IMR-90 (cell line): ENCODE measurements at regions not wholly inside any gene's neighbourhood (a gene's known extent, or its start where the extent isn't known, plus 50 kb on each side); places are given as distances from the start of the nearest gene placed in this dataset.

Experiments used
- ATAC-seq: fragments of 200-7000 bp; cut with Tn5 transposase; 2 replicates; pipeline ENCODE4 v1.9.1; 2020; ENCODE audit warnings: low read depth, mild to moderate bottlenecking, moderate library complexity
- BruUV-seq: library from RNA; stranded (reverse); fragments of 400-500 nt; replicated peaks from 2 replicates; lab custom pipeline; 2021; lab: Mats Ljungman, UMichigan
- CTCF ChIA-PET: fragments of 300-600 bp; formaldehyde crosslinking; extraction: SDS; loops from one replicate; lab custom pipeline; 2021; ENCODE audit warnings: antibody characterized with exemption; lab: Yijun Ruan, JAX
- POLR2A ChIA-PET: fragments of 300-600 bp; sonication (Branson Sonifier 250); formaldehyde crosslinking; loops from one replicate; lab custom pipeline; 2022; ENCODE audit warnings: antibody characterized with exemption; ENCODE audit not compliant: unreplicated experiment; lab: Charles Lee
- DNase-seq: peaks from one replicate; pipeline ENCODE4 v3.0.0; 2013
- H2AFZ ChIP-seq: replicated peaks from 2 replicates; pipeline ENCODE3; 2013; ENCODE audit warnings: low read length, mild to moderate bottlenecking; ENCODE audit not compliant: poor library complexity
- H2AK5ac ChIP-seq: 2 replicates; pipeline ENCODE4 v1.6.1; 2013; ENCODE audit warnings: low read depth, low read length, inconsistent platforms
- H2AK9ac ChIP-seq: replicated peaks from 2 replicates; pipeline ENCODE3; 2013; ENCODE audit warnings: mild to moderate bottlenecking, low read depth, low read length, moderate library complexity; ENCODE audit not compliant: poor library complexity
- H2BK120ac ChIP-seq: 2 replicates; pipeline ENCODE4 v1.6.1; 2013; ENCODE audit warnings: low read depth, low read length, inconsistent platforms
- H2BK15ac ChIP-seq: 3 replicates; pipeline ENCODE4 v1.6.1; 2013; ENCODE audit warnings: low read depth, low read length, inconsistent platforms
- H2BK20ac ChIP-seq: 2 replicates; pipeline ENCODE4 v1.6.1; 2013; ENCODE audit warnings: low read depth, mild to moderate bottlenecking, inconsistent platforms, low read length, moderate library complexity
- H2BK5ac ChIP-seq: 2 replicates; pipeline ENCODE4 v1.6.1; 2013; ENCODE audit warnings: mild to moderate bottlenecking, low read depth, low read length, inconsistent platforms; ENCODE audit not compliant: poor library complexity, severe bottlenecking
- H3K14ac ChIP-seq: replicated peaks from 2 replicates; pipeline ENCODE4 v1.6.1; 2013; ENCODE audit warnings: low read depth, low read length, inconsistent platforms
- H3K18ac ChIP-seq: 2 replicates; pipeline ENCODE4 v1.6.1; 2013; ENCODE audit warnings: low read depth, low read length, control low read depth
- H3K23ac ChIP-seq: 2 replicates; pipeline ENCODE4 v1.6.1; 2013; ENCODE audit warnings: low read depth, low read length, inconsistent platforms
- H3K27ac ChIP-seq: 2 replicates; pipeline ENCODE4 v1.5.1; 2013; ENCODE audit warnings: mild to moderate bottlenecking, control low read depth, low read length; ENCODE audit not compliant: insufficient read depth
- H3K27me3 ChIP-seq: 2 replicates; pipeline ENCODE4 v1.6.1; 2013; ENCODE audit warnings: low read length; ENCODE audit not compliant: control insufficient read depth, insufficient read depth
- H3K36me3 ChIP-seq: 2 replicates; pipeline ENCODE4 v1.6.1; 2013; ENCODE audit warnings: low read length, mixed read lengths; ENCODE audit not compliant: control insufficient read depth, insufficient read depth
- H3K4ac ChIP-seq: 2 replicates; pipeline ENCODE4 v1.6.1; 2013; ENCODE audit warnings: low read depth, low read length, inconsistent platforms
- H3K4me1 ChIP-seq: 2 replicates; pipeline ENCODE4 v1.6.1; 2013; ENCODE audit warnings: low read length, mixed read lengths; ENCODE audit not compliant: control insufficient read depth, insufficient read depth
- H3K4me2 ChIP-seq: 2 replicates; pipeline ENCODE4 v1.6.1; 2013; ENCODE audit warnings: low read depth, mild to moderate bottlenecking, control low read depth, low read length, moderate library complexity
- H3K4me3 ChIP-seq: 2 replicates; pipeline ENCODE4 v1.5.1; 2013; ENCODE audit warnings: low read depth, mild to moderate bottlenecking, control low read depth, low read length, moderate library complexity; ENCODE audit not compliant: insufficient read depth
- H3K56ac ChIP-seq: 2 replicates; pipeline ENCODE4 v1.6.1; 2013; ENCODE audit warnings: low read length, inconsistent platforms; ENCODE audit not compliant: insufficient read depth; ENCODE audit errors: extremely low read depth
- H3K79me1 ChIP-seq, 2 experiments: 2 replicates each; pipeline ENCODE4 v1.6.1; 2013; ENCODE audit warnings: low read length in 2 of 2, inconsistent platforms in 1 of 2, low read depth in 1 of 2
- H3K9ac ChIP-seq: 2 replicates; pipeline ENCODE4 v1.6.1; 2013; ENCODE audit warnings: low read depth, low read length, control low read depth
- H3K9me1 ChIP-seq: 2 replicates; pipeline ENCODE4 v1.6.1; 2013; ENCODE audit warnings: low read length, inconsistent platforms; ENCODE audit not compliant: insufficient read depth
- H3K9me3 ChIP-seq: 2 replicates; pipeline ENCODE4 v1.6.1; 2013; ENCODE audit warnings: low read length; ENCODE audit not compliant: control insufficient read depth, insufficient read depth
- H4K20me1 ChIP-seq: 2 replicates; pipeline ENCODE4 v1.6.1; 2013; ENCODE audit warnings: low read length, inconsistent platforms; ENCODE audit not compliant: insufficient read depth
- H4K5ac ChIP-seq: 2 replicates; pipeline ENCODE4 v1.6.1; 2013; ENCODE audit warnings: mild to moderate bottlenecking, low read depth, low read length, control low read depth
- H4K8ac ChIP-seq, 2 experiments: 2 replicates each; pipeline ENCODE4 v1.6.1; 2013; ENCODE audit warnings: low read depth in 2 of 2, low read length in 2 of 2, control low read depth in 1 of 2, inconsistent platforms in 1 of 2
- H4K91ac ChIP-seq: 2 replicates; pipeline ENCODE4 v1.6.1; 2013; ENCODE audit warnings: low read depth, low read length, inconsistent platforms; ENCODE audit not compliant: insufficient read depth
- BHLHE40 ChIP-seq: fragments of 150-350 bp; IDR thresholded peaks from 2 replicates; pipeline ENCODE4 v1.6.1; 2016; ENCODE audit warnings: mild to moderate bottlenecking, low read depth, low read length
- CEBPB ChIP-seq: IDR thresholded peaks from 2 replicates; pipeline ENCODE4 v1.6.1; 2012; ENCODE audit warnings: low read depth, low read length, improper control_type of control experiment
- CHD1 ChIP-seq: IDR thresholded peaks from 2 replicates; pipeline ENCODE4 v1.6.1; 2012; ENCODE audit warnings: low read depth, low read length, improper control_type of control experiment
- CTCF ChIP-seq: conservative IDR thresholded peaks from 2 replicates; pipeline ENCODE4 v1.5.1; 2012; ENCODE audit warnings: mild to moderate bottlenecking, low read depth, low read length, improper control_type of control experiment
- FOS ChIP-seq: fragments of 150-350 bp; IDR thresholded peaks from 2 replicates; pipeline ENCODE4 v1.6.1; 2016; ENCODE audit warnings: low read depth, low read length
- MAFK ChIP-seq: IDR thresholded peaks from 2 replicates; pipeline ENCODE4 v1.6.1; 2012; ENCODE audit warnings: low read depth, low read length, improper control_type of control experiment
- MAZ ChIP-seq: IDR thresholded peaks from 2 replicates; pipeline ENCODE4 v1.6.1; 2012; ENCODE audit warnings: low read depth, mild to moderate bottlenecking, low read length, improper control_type of control experiment, moderate library complexity, borderline replicate concordance
- MXI1 ChIP-seq: IDR thresholded peaks from 2 replicates; pipeline ENCODE4 v1.6.1; 2012; ENCODE audit warnings: low read depth, mild to moderate bottlenecking, low read length, moderate library complexity, borderline replicate concordance
- NFE2L2 ChIP-seq: fragments of 150-350 bp; IDR thresholded peaks from 2 replicates; pipeline ENCODE4 v1.6.1; 2016; ENCODE audit warnings: low read depth, mild to moderate bottlenecking, low read length
- POLR2A ChIP-seq: IDR thresholded peaks from 2 replicates; pipeline ENCODE4 v1.6.1; 2012; ENCODE audit warnings: mild to moderate bottlenecking, low read depth, low read length
- RAD21 ChIP-seq: IDR thresholded peaks from 2 replicates; pipeline ENCODE4 v1.6.1; 2012; ENCODE audit warnings: low read length, improper control_type of control experiment
- SMC3 ChIP-seq: fragments of 150-350 bp; IDR thresholded peaks from 2 replicates; pipeline ENCODE4 v1.6.1; 2016; ENCODE audit warnings: low read depth, mild to moderate bottlenecking, antibody characterized with exemption, low read length, moderate library complexity
- USF2 ChIP-seq: fragments of 150-350 bp; IDR thresholded peaks from 2 replicates; pipeline ENCODE4 v1.6.1; 2017; ENCODE audit warnings: mild to moderate bottlenecking, antibody characterized with exemption, low read length, low read depth
- WGBS, 2 experiments: methylation state at CpG; one replicate each; pipeline versions ENCODE4 v1.1.5 to v1.1.7; 2013; ENCODE audit warnings: missing lambda C conversion rate in 2 of 2; ENCODE audit not compliant: insufficient read length in 1 of 2; ENCODE audit errors: extremely low coverage in 2 of 2; 5-methylcytosine and 5-hydroxymethylcytosine counted together
- dilution Hi-C: fragments of 300-500 bp; cut with HindIII; formaldehyde crosslinking; loops from one replicate; pipeline ENCODE4 v1.14.3; 2018; ENCODE audit warnings: low sequenced_read_pairs; ENCODE audit not compliant: unreplicated experiment
- in situ Hi-C: fragments of 300-500 bp; cut with MboI; formaldehyde crosslinking; loops from 3 replicates; pipeline ENCODE4 v1.14.3; 2019; ENCODE audit warnings: low sequenced_read_pairs, inconsistent platforms, mixed read lengths
- intact Hi-C: fragments of 100-400 bp; cut with micrococcal nuclease; formaldehyde crosslinking; loops from 2 replicates; pipeline ENCODE4 v1.10.0; 2022

GRCh38 chr10:120746001-120746777 is 105.0 kb upstream of the WDR11 start:
- Histone ChIP-seq H3K4me1 (no peaks in the 10 kb centered on the region), H2AK9ac (no peak overlapping the region), H2BK20ac (no peak overlapping the region), H3K79me1 (no peaks in the 10 kb centered on the region), H4K20me1 (no peaks in the 10 kb centered on the region), H3K4ac (no peak overlapping the region), H3K4me2 (no peak overlapping the region), H4K8ac (no peak overlapping the region), H3K4me3 (no peak overlapping the region), H3K27ac (no peak overlapping the region), H2BK5ac (no peak overlapping the region), H3K18ac (no peak overlapping the region), H3K9ac (no peak overlapping the region), H3K9me3 (peaks cover 4% of the 10 kb centered on the region; the same call in 1 of the 2 replicates), H4K91ac (no peak overlapping the region), H2BK15ac (no peak overlapping the region), H3K36me3 (no peaks in the 10 kb centered on the region), H3K9me1 (no peaks in the 10 kb centered on the region), H4K5ac (no peak overlapping the region), H3K23ac (no peak overlapping the region), H2BK120ac (no peak overlapping the region), H2AK5ac (no peak overlapping the region), H3K56ac (no peak overlapping the region), H3K27me3 (no peaks in the 10 kb centered on the region), H2AFZ (no peak overlapping the region), H3K14ac (no peak overlapping the region)
- DNase-seq (no peak), ATAC-seq (no peak)
- TF ChIP-seq SMC3 (no peak), MAFK (no peak), USF2 (no peak), BHLHE40 (no peak), MAZ (no peak), NFE2L2 (no peak), CHD1 (no peak), FOS (no peak), POLR2A (no peak), MXI1 (no peak), CEBPB (no peak), CTCF (no peak), RAD21 (no peak)
- ChIA-PET CTCF (no interaction called here), POLR2A (no interaction called here)
- no CpG with 5 or more reads among the region's 4 CpGs for WGBS, 2 experiments
- no TSS peak for BruUV-seq
- in situ Hi-C loops: no loop called here
- dilution Hi-C loops: no loop called here
- intact Hi-C loops: no loop called here
